ENCODE measurements at regions not wholly inside any gene's neighbourhood (a gene's known extent, or its start where the extent isn't known, plus 50 kb on each side); places are given as distances from the start of the nearest gene placed in this dataset.

- no peak for DNase-seq (ENCODE audit: extremely low spot score)
- CTCF ChIA-PET = no interaction called here
- POLR2A ChIA-PET = no interaction called here
- TF ChIP-seq SP1 (IDR thresholded peaks at IDR 0.05) (no peak), NFRKB (IDR thresholded peaks at IDR 0.05) (no peak), SUZ12 (IDR thresholded peaks at IDR 0.05) (no peak), ZNF384 (IDR thresholded peaks at IDR 0.05) (no peak), FOXK2 (IDR thresholded peaks at IDR 0.05) (no peak), CTBP1 (IDR thresholded peaks at IDR 0.05; ENCODE audit: borderline replicate concordance) (no peak), LEF1 (IDR thresholded peaks at IDR 0.05; ENCODE audit: borderline replicate concordance) (no peak), ARNT (IDR thresholded peaks at IDR 0.05) (no peak), L3MBTL2 (conservative IDR thresholded peaks at IDR 0.05) (no peak), HDGF (IDR thresholded peaks at IDR 0.05; ENCODE audit: borderline replicate concordance) (no peak), PKNOX1 (IDR thresholded peaks at IDR 0.05) (no peak), TARDBP (IDR thresholded peaks at IDR 0.05) (no peak), BHLHE40 (IDR thresholded peaks at IDR 0.05; ENCODE audit: borderline replicate concordance) (no peak)
Observed at GRCh38 chr1:213397638-213398037, 346.6 kb downstream of the RPS6KC1 start.

DNA sequence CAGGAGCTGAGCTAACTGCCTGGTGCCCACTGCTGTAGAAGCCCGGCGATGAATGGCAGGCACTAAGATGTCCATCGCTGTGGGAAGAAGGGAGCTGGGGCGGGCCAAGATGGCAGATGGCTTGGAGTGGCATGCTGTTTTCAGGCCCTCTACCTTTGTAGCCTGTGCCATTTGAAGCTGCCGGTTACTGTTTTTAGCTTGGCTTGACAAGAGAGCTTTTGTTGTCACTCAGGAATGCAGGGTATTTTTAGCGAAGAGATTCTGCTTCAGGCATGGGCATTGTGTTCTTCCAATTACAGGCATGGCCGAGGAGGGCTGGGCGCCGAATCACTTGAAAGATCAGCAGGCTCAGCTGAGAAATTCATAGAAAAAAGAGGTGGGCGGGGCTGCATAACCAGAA, 348.7 kb downstream of the RPS6KC1 start:
- ChIA-PET POLR2A (no interaction called here), CTCF (interaction anchor here (0.8 kb wide), 1 partner anchor 8 kb away, joined by 3 read pairs; no protein-coding TSS in a partner anchor)
- TF ChIP-seq ARNT (IDR thresholded peaks at IDR 0.05) (no peak), BHLHE40 (IDR thresholded peaks at IDR 0.05; ENCODE audit: borderline replicate concordance) (no peak), L3MBTL2 (conservative IDR thresholded peaks at IDR 0.05) (no peak), ELF4 (IDR thresholded peaks at IDR 0.05) (no peak)
- no peak for DNase-seq (ENCODE audit: extremely low spot score)

DNA sequence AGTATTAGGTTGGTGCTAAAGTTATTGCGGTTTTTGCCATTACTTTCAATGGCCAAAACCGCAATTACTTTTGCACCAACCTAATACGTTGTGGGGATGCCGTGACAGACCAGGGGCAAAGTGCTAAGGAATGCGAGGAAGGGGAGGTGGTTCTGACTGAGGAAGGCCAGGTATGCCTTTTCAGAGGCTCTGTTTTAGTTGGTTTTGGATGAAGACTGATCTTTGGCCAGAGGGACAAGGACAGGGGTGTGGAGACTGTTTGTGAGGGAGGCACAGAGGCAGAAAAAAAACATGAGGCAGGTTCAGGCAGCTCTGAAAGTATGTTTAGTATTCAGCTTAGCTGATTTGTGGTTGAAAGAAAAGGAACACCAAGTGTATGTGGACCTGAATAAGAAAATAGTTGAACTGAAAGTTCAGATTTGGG, 358.2 kb downstream of the RPS6KC1 start:
- CTCF ChIA-PET = no interaction called here
- TF ChIP-seq ELF4 (IDR thresholded peaks at IDR 0.05) (peak; percentile 47; the same call in 1 of the 2 replicates), FOXA1 (IDR thresholded peaks at IDR 0.05) (no peak)
- no peak for DNase-seq (ENCODE audit: extremely low spot score)
- POLR2A ChIA-PET = no interaction called here

- POLR2A ChIA-PET = no interaction called here
- TF ChIP-seq ARNT (IDR thresholded peaks at IDR 0.05) (no peak), CTBP1 (IDR thresholded peaks at IDR 0.05; ENCODE audit: borderline replicate concordance) (no peak), BHLHE40 (IDR thresholded peaks at IDR 0.05; ENCODE audit: borderline replicate concordance) (no peak), SUZ12 (IDR thresholded peaks at IDR 0.05) (no peak), ZNF384 (IDR thresholded peaks at IDR 0.05) (no peak), FOXK2 (IDR thresholded peaks at IDR 0.05) (no peak), LEF1 (IDR thresholded peaks at IDR 0.05; ENCODE audit: borderline replicate concordance) (no peak), ELF4 (IDR thresholded peaks at IDR 0.05) (no peak), PKNOX1 (IDR thresholded peaks at IDR 0.05) (no peak), TARDBP (IDR thresholded peaks at IDR 0.05) (no peak), FOXM1 (IDR thresholded peaks at IDR 0.05; ENCODE audit: borderline replicate concordance) (no peak), L3MBTL2 (conservative IDR thresholded peaks at IDR 0.05) (no peak)
Observed at GRCh38 chr1:213409971-213410370, 358.9 kb downstream of the RPS6KC1 start.

DNA sequence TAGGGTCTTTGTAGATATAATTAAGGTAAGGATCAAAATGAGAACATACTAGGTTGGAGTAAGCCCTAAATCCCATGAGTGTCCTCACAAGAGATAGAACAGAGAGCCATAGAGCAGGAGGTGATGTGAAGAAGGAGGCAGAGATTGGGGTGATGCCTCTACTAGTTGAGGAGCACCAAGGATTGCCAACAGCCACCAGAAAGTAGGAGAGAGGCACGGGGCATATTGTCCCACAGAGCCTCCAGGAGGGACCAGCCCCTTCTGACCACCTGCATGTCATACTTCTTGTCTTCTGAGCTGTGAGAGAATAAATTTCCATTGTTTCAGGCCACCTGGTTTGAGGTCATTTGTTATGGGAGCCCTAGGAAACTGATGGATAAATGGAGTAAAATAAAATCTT, 363.3 kb downstream of the RPS6KC1 start:
- no peak for TF ChIP-seq LEF1 (IDR thresholded peaks at IDR 0.05; ENCODE audit: borderline replicate concordance)
- no peak for TF ChIP-seq ELF4 (IDR thresholded peaks at IDR 0.05)
- no peak for TF ChIP-seq SP1 (IDR thresholded peaks at IDR 0.05)
- no peak for TF ChIP-seq ARNT (IDR thresholded peaks at IDR 0.05)
- TF ChIP-seq NFRKB (IDR thresholded peaks at IDR 0.05) = no peak
- TF ChIP-seq FOXA1 (IDR thresholded peaks at IDR 0.05) = no peak
- no peak for TF ChIP-seq L3MBTL2 (conservative IDR thresholded peaks at IDR 0.05)
- TF ChIP-seq TARDBP (IDR thresholded peaks at IDR 0.05) = no peak
- TF ChIP-seq CTBP1 (IDR thresholded peaks at IDR 0.05; ENCODE audit: borderline replicate concordance) = no peak
- TF ChIP-seq PKNOX1 (IDR thresholded peaks at IDR 0.05) = no peak
- no peak for TF ChIP-seq BHLHE40 (IDR thresholded peaks at IDR 0.05; ENCODE audit: borderline replicate concordance)
- TF ChIP-seq SUZ12 (IDR thresholded peaks at IDR 0.05) = no peak
- no peak for TF ChIP-seq FOXM1 (IDR thresholded peaks at IDR 0.05; ENCODE audit: borderline replicate concordance)
- no peak for DNase-seq (ENCODE audit: extremely low spot score)
- ChIA-PET POLR2A (no interaction called here), CTCF (no interaction called here)

More at GRCh38 chr1:213409971-213410370, 358.9 kb downstream of the RPS6KC1 start:
- DNase-seq (ENCODE audit: extremely low spot score) = no peak
- CTCF ChIA-PET = no interaction called here

DNA sequence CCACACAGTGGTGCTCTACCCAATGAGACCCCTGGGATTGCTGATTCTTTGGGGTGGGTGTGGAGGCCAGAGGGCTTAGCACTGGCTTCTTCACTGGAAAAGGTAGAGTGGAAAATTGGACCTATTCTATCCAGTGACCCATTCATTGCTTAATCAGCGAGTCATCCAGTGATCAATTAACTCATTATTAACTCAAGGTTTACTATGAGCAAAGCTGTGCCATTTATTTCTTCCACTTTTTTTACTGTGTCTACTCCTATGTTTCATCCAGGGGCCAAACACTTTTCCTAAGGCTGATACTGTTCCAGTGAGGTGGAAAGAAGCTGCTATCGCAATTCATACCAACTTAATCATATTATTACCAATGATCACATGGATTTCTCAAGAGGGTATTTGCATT, 363.9 kb downstream of the RPS6KC1 start:
- CTCF ChIA-PET = no interaction called here
- POLR2A ChIA-PET = no interaction called here
- TF ChIP-seq BHLHE40 (IDR thresholded peaks at IDR 0.05; ENCODE audit: borderline replicate concordance) = no peak
- no peak for DNase-seq (ENCODE audit: extremely low spot score)

- ChIA-PET CTCF (no interaction called here), POLR2A (no interaction called here)
- no peak for DNase-seq (ENCODE audit: extremely low spot score)
- TF ChIP-seq LEF1 (IDR thresholded peaks at IDR 0.05; ENCODE audit: borderline replicate concordance) = no peak
- no peak for TF ChIP-seq FOXM1 (IDR thresholded peaks at IDR 0.05; ENCODE audit: borderline replicate concordance)
- no peak for TF ChIP-seq SP1 (IDR thresholded peaks at IDR 0.05)
- TF ChIP-seq SUZ12 (IDR thresholded peaks at IDR 0.05) = no peak
- no peak for TF ChIP-seq FOXK2 (IDR thresholded peaks at IDR 0.05)
- TF ChIP-seq NFRKB (IDR thresholded peaks at IDR 0.05) = no peak
- no peak for TF ChIP-seq L3MBTL2 (conservative IDR thresholded peaks at IDR 0.05)
- no peak for TF ChIP-seq PKNOX1 (IDR thresholded peaks at IDR 0.05)
- no peak for TF ChIP-seq TARDBP (IDR thresholded peaks at IDR 0.05)
- TF ChIP-seq CTBP1 (IDR thresholded peaks at IDR 0.05; ENCODE audit: borderline replicate concordance) = no peak
- TF ChIP-seq ZNF384 (IDR thresholded peaks at IDR 0.05) = no peak
- no peak for TF ChIP-seq HDGF (IDR thresholded peaks at IDR 0.05; ENCODE audit: borderline replicate concordance)
Observed at GRCh38 chr1:213415691-213416380, 364.8 kb downstream of the RPS6KC1 start.
